Dendritic cell treated with granulocyte-macrophage colony-stimulating factor and Interleukin-4, amounts not matched to agents 40 ng/mL and 50 ng/mL, for 4 days (primary cell): ENCODE measurements at regions not wholly inside any gene's neighbourhood (a gene's known extent, or its start where the extent isn't known, plus 50 kb on each side); places are given as distances from the start of the nearest gene placed in this dataset.

Experiments used
- H3K27ac Mint-ChIP-seq: one replicate; pipeline ENCODE4 v1.8.0; 2022; ENCODE audit warnings: mild to moderate bottlenecking, mixed read lengths
- H3K27me3 Mint-ChIP-seq: one replicate; pipeline ENCODE4 v1.8.0; 2022; ENCODE audit warnings: mild to moderate bottlenecking, mixed read lengths
- H3K36me3 Mint-ChIP-seq: one replicate; pipeline ENCODE4 v1.8.0; 2022; ENCODE audit warnings: low read depth, mixed read lengths
- H3K4me1 Mint-ChIP-seq: one replicate; pipeline ENCODE4 v1.8.0; 2022; ENCODE audit warnings: low read depth, mixed read lengths
- H3K4me3 Mint-ChIP-seq: one replicate; pipeline ENCODE4 v1.8.0; 2022; ENCODE audit warnings: mild to moderate bottlenecking, moderate library complexity, mixed read lengths
- H3K9me3 Mint-ChIP-seq: one replicate; pipeline ENCODE4 v1.8.0; 2022; ENCODE audit warnings: mixed read lengths
- intact Hi-C: fragments of 100-400 bp; cut with micrococcal nuclease; formaldehyde crosslinking; loops from one replicate; pipeline ENCODE4 v1.15.0; 2022

GRCh38 chr13:86090181-86090580 is 291.0 kb upstream of the SLITRK6 start:
- no peak overlapping the region for H3K4me3 Mint-ChIP-seq
- intact Hi-C loops: no loop called here
- H3K27ac Mint-ChIP-seq: no peak overlapping the region
- no peaks in the 10 kb centered on the region for H3K27me3 Mint-ChIP-seq
- H3K36me3 Mint-ChIP-seq: no peaks in the 10 kb centered on the region
- H3K4me1 Mint-ChIP-seq: no peaks in the 10 kb centered on the region
- peaks cover 5% of the 10 kb centered on the region for H3K9me3 Mint-ChIP-seq

- no peaks in the 10 kb centered on the region for H3K4me1 Mint-ChIP-seq
- no peaks in the 10 kb centered on the region for H3K27me3 Mint-ChIP-seq
- H3K9me3 Mint-ChIP-seq: peaks cover 5% of the 10 kb centered on the region
- intact Hi-C loops: no loop called here
- no peak overlapping the region for H3K4me3 Mint-ChIP-seq
- H3K27ac Mint-ChIP-seq: no peak overlapping the region
- no peaks in the 10 kb centered on the region for H3K36me3 Mint-ChIP-seq
These were observed 288.0 kb upstream of the SLITRK6 start for GRCh38 chr13:86087244-86087643.

GRCh38 chr13:86085890-86086289 is 286.7 kb upstream of the SLITRK6 start:
- Mint-ChIP-seq H3K4me3 (no peak overlapping the region), H3K27me3 (no peaks in the 10 kb centered on the region), H3K4me1 (no peaks in the 10 kb centered on the region), H3K36me3 (no peaks in the 10 kb centered on the region), H3K27ac (no peak overlapping the region), H3K9me3 (peaks cover 13% of the 10 kb centered on the region)
- intact Hi-C loops: no loop called here

- no peaks in the 10 kb centered on the region for H3K27me3 Mint-ChIP-seq
- no peak overlapping the region for H3K27ac Mint-ChIP-seq
- no peak overlapping the region for H3K4me3 Mint-ChIP-seq
- no peaks in the 10 kb centered on the region for H3K4me1 Mint-ChIP-seq
- H3K9me3 Mint-ChIP-seq: peaks cover 9% of the 10 kb centered on the region
- intact Hi-C loops: no loop called here
- H3K36me3 Mint-ChIP-seq: no peaks in the 10 kb centered on the region
These were observed 282.9 kb upstream of the SLITRK6 start for GRCh38 chr13:86082121-86082520.

GRCh38 chr13:86080340-86080995 is 281.2 kb upstream of the SLITRK6 start:
- H3K9me3 Mint-ChIP-seq: peaks cover 9% of the 10 kb centered on the region
- intact Hi-C loops: no loop called here
- H3K27me3 Mint-ChIP-seq: no peaks in the 10 kb centered on the region
- H3K4me3 Mint-ChIP-seq: no peak overlapping the region
- no peaks in the 10 kb centered on the region for H3K36me3 Mint-ChIP-seq
- H3K4me1 Mint-ChIP-seq: no peaks in the 10 kb centered on the region
- no peak overlapping the region for H3K27ac Mint-ChIP-seq

GRCh38 chr13:86066611-86067365 is 267.6 kb upstream of the SLITRK6 start:
- Mint-ChIP-seq H3K27me3 (no peaks in the 10 kb centered on the region), H3K9me3 (peaks cover 30% of the 10 kb centered on the region), H3K36me3 (no peaks in the 10 kb centered on the region)

GRCh38 chr13:86052141-86052540 is 252.9 kb upstream of the SLITRK6 start:
- Mint-ChIP-seq H3K36me3 (no peaks in the 10 kb centered on the region), H3K27me3 (no peaks in the 10 kb centered on the region), H3K4me3 (no peak overlapping the region), H3K27ac (no peak overlapping the region), H3K4me1 (no peaks in the 10 kb centered on the region), H3K9me3 (peaks cover 48% of the 10 kb centered on the region)
- intact Hi-C loops: no loop called here

More at GRCh38 chr13:86066611-86067365, 267.6 kb upstream of the SLITRK6 start:
- no peak overlapping the region for H3K4me3 Mint-ChIP-seq
- intact Hi-C loops: no loop called here
- H3K4me1 Mint-ChIP-seq: no peaks in the 10 kb centered on the region
- H3K27ac Mint-ChIP-seq: no peak overlapping the region

GRCh38 chr13:86051134-86052103 is 252.2 kb upstream of the SLITRK6 start:
- Mint-ChIP-seq H3K4me1 (no peaks in the 10 kb centered on the region), H3K36me3 (no peaks in the 10 kb centered on the region), H3K27ac (no peak overlapping the region), H3K4me3 (no peak overlapping the region), H3K27me3 (no peaks in the 10 kb centered on the region), H3K9me3 (peaks cover 48% of the 10 kb centered on the region)
- intact Hi-C loops: no loop called here

- Mint-ChIP-seq H3K9me3 (peaks cover 41% of the 10 kb centered on the region), H3K4me1 (no peaks in the 10 kb centered on the region), H3K27ac (no peak overlapping the region), H3K4me3 (no peak overlapping the region), H3K36me3 (no peaks in the 10 kb centered on the region), H3K27me3 (no peaks in the 10 kb centered on the region)
- intact Hi-C loops: no loop called here
These were observed 239.3 kb upstream of the SLITRK6 start for GRCh38 chr13:86038490-86038889.

GRCh38 chr13:86020351-86021002 is 221.3 kb upstream of the SLITRK6 start:
- Mint-ChIP-seq H3K9me3 (peaks cover 15% of the 10 kb centered on the region), H3K27ac (no peak overlapping the region), H3K27me3 (no peaks in the 10 kb centered on the region), H3K4me1 (no peaks in the 10 kb centered on the region), H3K4me3 (no peak overlapping the region), H3K36me3 (no peaks in the 10 kb centered on the region)
- intact Hi-C loops: no loop called here

- H3K4me1 Mint-ChIP-seq: no peaks in the 10 kb centered on the region
- H3K27me3 Mint-ChIP-seq: no peaks in the 10 kb centered on the region
- intact Hi-C loops: no loop called here
- H3K36me3 Mint-ChIP-seq: no peaks in the 10 kb centered on the region
- peaks cover 9% of the 10 kb centered on the region for H3K9me3 Mint-ChIP-seq
- no peak overlapping the region for H3K27ac Mint-ChIP-seq
- H3K4me3 Mint-ChIP-seq: no peak overlapping the region
These were observed 207.1 kb upstream of the SLITRK6 start for GRCh38 chr13:86006317-86006716.

- Mint-ChIP-seq H3K27ac (no peak overlapping the region), H3K36me3 (no peaks in the 10 kb centered on the region), H3K27me3 (no peaks in the 10 kb centered on the region), H3K4me1 (no peaks in the 10 kb centered on the region), H3K4me3 (no peak overlapping the region), H3K9me3 (no peaks in the 10 kb centered on the region)
- intact Hi-C loops: no loop called here
These were observed 203.8 kb upstream of the SLITRK6 start for GRCh38 chr13:86003029-86003428.

- H3K27ac Mint-ChIP-seq: no peak overlapping the region
- no peak overlapping the region for H3K4me3 Mint-ChIP-seq
- H3K9me3 Mint-ChIP-seq: no peaks in the 10 kb centered on the region
- H3K36me3 Mint-ChIP-seq: no peaks in the 10 kb centered on the region
- no peaks in the 10 kb centered on the region for H3K4me1 Mint-ChIP-seq
- no peaks in the 10 kb centered on the region for H3K27me3 Mint-ChIP-seq
- intact Hi-C loops: no loop called here
These were observed 201.3 kb upstream of the SLITRK6 start for GRCh38 chr13:86000546-86000945.
